AG09319 (cell line): ENCODE measurements at regions not wholly inside any gene's neighbourhood (a gene's known extent, or its start where the extent isn't known, plus 50 kb on each side); places are given as distances from the start of the nearest gene placed in this dataset.

Experiments
- DNase-seq: peaks from one replicate; pipeline ENCODE4 v3.0.0-alpha.2; 2010; ENCODE audit warnings: low read depth; ENCODE audit errors: extremely low read depth
- CTCF ChIP-seq: IDR thresholded peaks from 2 replicates; pipeline ENCODE4 v1.5.1; 2011; ENCODE audit warnings: low read depth, mild to moderate bottlenecking, inconsistent platforms, low read length, moderate library complexity

- TF ChIP-seq CTCF, result no peak
- no peak for DNase-seq
Measured at GRCh38 chr18:41754332-41754731, 200.7 kb upstream of the PIK3C3 start.

GRCh38 chr18:41753826-41754225, 201.2 kb upstream of the PIK3C3 start:
- TF ChIP-seq CTCF, result no peak
- no peak for DNase-seq

GRCh38 chr18:41752826-41753225, 202.2 kb upstream of the PIK3C3 start:
- DNase-seq, result no peak
- TF ChIP-seq CTCF, result no peak

GRCh38 chr18:41751652-41752051, 203.4 kb upstream of the PIK3C3 start:
- no peak for DNase-seq
- TF ChIP-seq CTCF, result no peak

GRCh38 chr18:41751161-41751560, 203.9 kb upstream of the PIK3C3 start:
- no peak for DNase-seq
- no peak for TF ChIP-seq CTCF

GRCh38 chr18:41747723-41748242, 207.3 kb upstream of the PIK3C3 start:
- DNase-seq, result no peak

More at GRCh38 chr18:41747723-41748242, 207.3 kb upstream of the PIK3C3 start:
- TF ChIP-seq CTCF, result no peak
